ENCODE measurements at regions not wholly inside any gene's neighbourhood (a gene's known extent, or its start where the extent isn't known, plus 50 kb on each side); places are given as distances from the start of the nearest gene placed in this dataset.
A peak's percentile ranks its signal among the peaks of the same experiment; 100 is the strongest.

DNA sequence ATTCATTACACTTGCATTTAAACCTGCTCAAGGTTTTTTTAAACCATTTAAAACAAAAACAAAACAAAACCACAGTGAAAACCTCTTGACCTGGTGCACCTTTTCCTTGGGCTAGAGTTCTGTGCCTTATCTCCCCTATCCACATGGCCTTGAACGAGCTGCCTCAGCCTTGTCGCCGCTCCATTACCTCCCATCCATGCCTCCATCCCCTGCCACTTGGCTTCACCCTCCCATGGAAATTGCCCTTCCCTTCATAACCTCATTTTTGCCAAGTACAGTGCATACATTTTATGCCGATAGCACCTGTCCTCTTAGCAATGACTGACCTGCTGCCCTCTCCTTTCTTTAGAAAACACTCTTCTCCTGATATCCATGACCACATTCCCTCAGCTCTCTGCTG lies 188.6 kb upstream of the ASIC2 start:
- DNase-seq, result no peak

DNA sequence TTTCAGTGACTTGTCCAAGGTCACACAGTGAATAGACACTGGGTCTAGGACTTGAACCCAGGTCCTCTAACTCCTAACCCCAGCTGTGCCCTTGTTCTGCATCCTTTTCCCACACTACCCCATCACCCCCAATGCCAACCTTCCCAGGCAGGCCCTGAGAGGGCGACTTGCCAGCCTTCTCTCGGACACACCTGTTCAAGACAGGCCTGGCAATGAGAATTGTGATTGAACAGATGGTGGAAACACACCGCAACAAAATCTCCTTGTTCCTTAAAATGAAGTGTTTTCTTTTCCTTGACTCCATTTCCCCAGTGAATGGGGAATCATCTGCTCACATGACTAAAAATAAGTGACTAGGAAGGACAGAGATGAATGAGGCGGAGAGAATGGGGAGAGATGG lies 189.5 kb upstream of the ASIC2 start:
- DNase-seq, result no peak

DNA sequence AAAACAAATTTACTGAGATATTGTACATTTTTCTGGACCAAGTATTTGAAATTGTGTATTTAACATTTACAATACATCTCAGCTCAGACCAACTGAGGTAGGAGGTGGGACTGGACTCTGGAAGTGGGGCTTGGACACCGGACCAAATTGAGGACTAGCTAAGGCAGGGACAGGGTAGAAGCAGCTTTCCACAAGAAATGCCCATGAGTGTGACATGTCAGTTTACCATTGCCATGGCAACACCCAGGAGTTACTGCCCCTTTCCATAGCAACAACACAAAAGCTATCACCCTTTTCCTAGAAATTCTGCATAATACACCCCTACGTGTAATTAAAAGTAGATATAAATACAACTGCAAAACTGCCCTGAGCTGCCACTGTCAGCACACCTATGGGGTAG lies 191.5 kb upstream of the ASIC2 start:
- DNase-seq, result no peak

GRCh38 chr17:33486135-33486885 lies 193.2 kb upstream of the ASIC2 start:
- no peak for DNase-seq

GRCh38 chr17:33487187-33487879 lies 194.2 kb upstream of the ASIC2 start:
- no peak for DNase-seq

- no peak for DNase-seq
These were observed 198.9 kb upstream of the ASIC2 start for GRCh38 chr17:33491871-33492481.

GRCh38 chr17:33492731-33493265 lies 199.7 kb upstream of the ASIC2 start:
- DNase-seq, result no peak

DNA sequence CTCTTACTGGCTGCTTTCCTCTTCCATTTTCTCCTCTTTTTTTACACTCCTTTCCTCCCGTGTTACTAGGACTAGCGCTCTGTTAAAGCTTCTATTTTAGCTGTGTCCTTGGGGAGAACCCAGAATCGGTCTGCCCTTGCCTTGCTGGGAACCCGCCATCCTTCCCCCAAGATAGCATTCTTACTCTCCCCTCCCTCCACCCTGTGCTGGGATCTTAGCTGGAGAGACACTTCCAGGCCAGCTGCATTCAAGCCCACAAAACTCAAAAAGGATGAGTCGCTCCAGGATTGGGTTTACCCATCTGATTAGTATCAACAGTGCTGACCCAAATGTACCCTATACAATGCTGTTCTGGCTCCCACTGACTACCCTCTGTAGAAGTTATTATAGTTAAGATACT lies 200.5 kb upstream of the ASIC2 start:
- no peak for DNase-seq

- peak; percentile 26 for DNase-seq
These were observed 201.1 kb upstream of the ASIC2 start for GRCh38 chr17:33494151-33494550.

GRCh38 chr17:33497623-33498022 lies 204.5 kb upstream of the ASIC2 start:
- no peak for DNase-seq

DNA sequence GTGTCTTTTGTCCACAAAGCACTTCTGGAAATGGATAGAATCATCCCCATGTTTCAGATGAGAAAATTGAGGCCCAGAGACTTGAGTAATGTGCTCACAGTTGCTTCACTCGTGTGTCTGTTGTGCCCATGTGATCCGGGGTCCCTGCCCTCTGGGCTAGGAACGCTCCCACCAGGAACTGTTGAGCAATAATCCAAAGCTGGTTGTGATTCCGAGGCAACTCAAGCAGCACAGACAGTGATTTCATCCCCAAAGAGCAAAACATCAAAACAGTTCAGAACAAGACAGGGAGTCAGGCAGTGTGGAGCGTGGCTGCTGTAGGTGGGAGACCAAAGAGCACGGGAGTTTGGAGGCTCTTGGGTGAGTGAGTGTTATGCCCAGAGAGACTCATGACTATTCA lies 205.0 kb upstream of the ASIC2 start:
- DNase-seq, result no peak

DNA sequence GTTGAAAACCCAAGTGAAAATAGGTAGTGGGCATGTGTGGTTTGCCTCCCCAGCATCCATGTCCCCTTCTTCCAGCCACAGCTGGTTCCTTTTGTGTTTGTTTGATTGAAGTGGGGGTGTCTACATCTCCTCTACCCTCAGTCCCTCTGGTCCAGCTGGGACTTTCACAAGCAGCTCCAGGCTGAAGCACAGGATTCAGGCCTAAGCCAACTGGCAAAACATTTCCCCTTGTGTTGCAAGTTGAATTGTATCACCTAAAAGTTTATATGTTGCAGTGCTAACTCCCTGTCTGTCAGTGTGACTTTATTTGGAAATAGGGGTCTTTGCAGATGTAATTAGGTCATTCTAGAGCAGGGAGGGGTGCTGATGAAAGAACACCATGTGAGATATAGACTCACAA lies 205.9 kb upstream of the ASIC2 start:
- no peak for DNase-seq

- no peak for DNase-seq
These were observed 207.1 kb upstream of the ASIC2 start for GRCh38 chr17:33500151-33500550.

GRCh38 chr17:33501185-33501584 lies 208.1 kb upstream of the ASIC2 start:
- DNase-seq, result no peak

DNA sequence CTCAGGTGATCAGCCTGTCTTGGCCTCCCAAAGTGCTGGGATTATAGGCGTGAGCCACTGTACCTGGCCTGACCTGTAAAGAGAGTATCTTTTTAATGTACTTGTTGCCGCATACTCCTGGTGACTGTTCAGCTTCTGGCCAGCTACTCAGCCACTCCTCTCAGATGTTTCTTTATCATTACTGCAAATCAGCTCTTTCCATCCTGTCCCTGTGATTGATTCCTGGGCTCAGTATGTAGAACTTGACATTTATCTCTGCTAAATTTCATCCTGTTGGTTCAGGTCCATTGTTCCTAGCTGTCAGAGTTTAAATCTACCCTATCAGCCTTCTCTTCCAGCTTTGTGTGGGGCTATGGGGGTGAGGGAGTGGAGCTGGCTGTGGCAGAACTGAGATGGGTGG lies 211.5 kb upstream of the ASIC2 start:
- no peak for DNase-seq

GRCh38 chr17:33506889-33507650 lies 214.0 kb upstream of the ASIC2 start:
- DNase-seq, result no peak

DNA sequence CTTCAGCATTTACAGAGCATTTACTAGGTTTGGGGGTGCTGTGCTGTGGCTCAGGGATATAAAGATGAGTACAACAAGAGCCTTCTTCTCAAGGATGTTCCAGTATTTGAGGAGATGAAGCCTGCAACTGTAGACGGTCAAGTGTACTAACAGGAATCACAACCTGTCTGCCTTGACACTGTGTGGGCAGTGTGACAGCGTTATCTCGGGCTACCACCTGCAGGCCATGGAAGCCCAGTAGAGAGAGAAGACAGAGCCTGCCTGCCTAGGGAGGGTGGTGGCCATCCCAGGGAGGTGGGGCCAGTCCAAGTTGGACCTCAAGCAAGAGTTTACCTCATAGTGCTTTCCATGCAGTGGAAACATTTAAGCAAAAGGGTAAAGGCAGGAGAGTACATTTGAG lies 215.1 kb upstream of the ASIC2 start:
- no peak for DNase-seq

DNA sequence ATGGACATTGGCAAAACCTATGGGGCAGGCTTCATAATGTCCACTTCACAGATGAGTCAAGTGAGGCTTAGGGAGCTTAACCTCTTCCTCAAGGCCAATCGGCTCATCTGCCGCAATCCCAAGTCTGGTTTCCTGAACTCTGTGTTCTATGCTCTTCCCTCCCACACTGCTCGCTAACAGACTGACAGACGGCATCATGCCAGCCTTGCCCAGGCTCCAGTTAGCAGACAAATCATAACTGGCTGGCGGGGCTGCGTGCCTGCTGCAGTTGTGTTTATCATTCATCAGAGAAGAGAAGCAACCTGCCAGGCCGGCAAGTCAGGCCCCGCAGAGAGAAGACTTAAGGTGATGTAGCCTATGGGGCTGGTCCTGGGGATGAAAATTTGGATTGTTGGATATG lies 216.2 kb upstream of the ASIC2 start:
- no peak for DNase-seq

GRCh38 chr17:33511670-33512069 lies 218.6 kb upstream of the ASIC2 start:
- DNase-seq, result no peak

- DNase-seq, result no peak
These were observed 219.0 kb upstream of the ASIC2 start for GRCh38 chr17:33512113-33512512.

DNA sequence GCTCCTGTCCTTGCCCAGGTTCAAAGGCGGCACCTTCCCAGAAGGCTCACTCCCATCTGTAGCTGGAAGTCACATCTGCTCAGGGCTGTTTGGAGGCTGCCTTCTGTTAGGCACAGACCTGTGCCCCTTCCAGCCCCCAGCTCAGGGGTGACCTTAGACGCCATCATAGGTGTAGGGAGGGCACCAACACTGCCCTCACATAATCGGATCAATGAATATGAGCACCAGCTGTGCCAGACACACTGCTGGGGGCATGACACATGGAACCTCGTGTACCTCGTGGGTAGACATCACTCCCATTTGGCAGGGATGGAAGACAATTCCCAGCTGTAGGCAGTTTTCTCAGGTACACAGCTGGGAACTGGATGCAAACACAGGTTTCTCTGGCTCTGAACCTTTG lies 220.7 kb upstream of the ASIC2 start:
- no peak for DNase-seq

GRCh38 chr17:33514369-33514768 lies 221.3 kb upstream of the ASIC2 start:
- no peak for DNase-seq

DNA sequence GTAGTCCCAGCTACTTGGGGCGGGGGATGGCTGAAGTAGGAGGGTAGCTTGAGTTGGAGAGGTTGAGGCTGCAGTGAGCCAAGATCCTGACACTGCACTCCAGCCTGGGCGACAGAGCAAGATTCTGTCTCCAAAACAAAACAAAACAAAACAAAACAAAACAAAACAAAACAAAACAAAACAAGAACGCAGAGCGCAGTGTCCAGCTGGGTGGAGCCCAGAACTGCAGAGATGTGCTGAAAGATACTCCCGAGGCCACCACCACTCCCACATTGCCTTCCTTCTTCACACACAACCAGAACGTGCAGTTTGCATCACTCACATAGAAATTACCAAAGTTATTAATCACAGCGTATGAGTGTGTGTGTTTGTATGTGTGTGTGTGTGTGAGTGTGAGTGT lies 222.9 kb upstream of the ASIC2 start:
- no peak for DNase-seq

All from GOT3 (cell line).